HS-5 (cell line): ENCODE measurements at regions not wholly inside any gene's neighbourhood (a gene's known extent, or its start where the extent isn't known, plus 50 kb on each side); places are given as distances from the start of the nearest gene placed in this dataset.

Experiments
- DNase-seq: peaks from one replicate; pipeline ENCODE4 v3.0.0-alpha.2; 2012; ENCODE audit warnings: low read depth

DNA sequence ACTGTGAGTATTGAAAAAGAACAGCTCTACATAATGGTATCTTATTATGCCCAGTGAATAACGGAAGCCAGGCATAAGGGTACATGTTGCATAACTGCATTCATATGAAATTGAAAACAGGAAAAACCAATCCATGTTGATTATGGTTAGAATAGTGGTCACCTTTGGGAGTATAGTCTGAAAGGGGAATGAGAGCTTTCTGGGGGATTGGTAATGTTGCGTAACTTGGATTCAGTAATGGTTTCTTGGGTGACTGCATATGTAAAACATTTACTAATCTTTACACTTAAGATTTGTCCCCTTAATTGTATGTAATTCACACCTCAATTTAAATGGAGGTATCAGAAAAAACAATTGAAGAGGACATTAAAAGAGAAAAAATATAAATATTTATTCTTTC lies 292.1 kb downstream of the LMO4 start:
- DNase-seq, result no peak

DNA sequence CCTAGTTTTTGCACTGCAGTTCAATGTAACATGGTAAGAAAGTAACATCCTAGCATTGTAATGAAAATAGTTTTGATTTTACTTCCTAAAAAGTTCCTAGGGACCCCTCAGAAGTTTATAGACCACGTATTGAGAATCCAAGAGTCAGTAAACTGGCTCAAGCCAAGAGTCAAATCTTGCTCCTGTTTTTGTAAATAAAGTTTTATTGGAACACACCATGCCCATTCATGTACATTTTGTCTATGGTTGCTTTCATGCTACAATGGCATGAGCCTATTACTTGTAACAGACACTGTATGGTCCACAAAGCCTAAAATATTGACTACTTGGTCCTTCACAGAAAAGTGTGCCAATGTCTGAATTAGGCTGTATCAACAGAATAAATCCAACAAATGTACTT lies 301.0 kb downstream of the LMO4 start:
- no peak for DNase-seq

DNA sequence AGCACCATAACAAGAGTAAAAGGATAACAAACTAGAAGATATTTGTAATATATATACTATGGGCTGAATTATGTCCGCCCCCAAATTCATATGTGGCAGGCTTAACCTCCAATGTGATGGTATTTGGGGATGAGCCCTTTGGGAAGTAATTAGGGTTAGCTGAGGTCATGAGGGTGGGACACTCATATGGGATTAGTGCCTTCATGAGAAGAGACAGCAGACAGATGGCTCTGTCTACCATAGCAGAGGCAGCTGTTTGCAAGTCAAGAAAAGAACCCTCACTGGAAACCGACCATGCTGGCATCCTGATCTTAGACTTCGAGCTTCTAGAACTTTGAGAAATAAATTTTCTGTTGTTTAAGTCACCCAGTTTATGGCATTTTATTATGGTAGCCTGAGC lies 303.6 kb downstream of the LMO4 start:
- DNase-seq, result no peak

DNA sequence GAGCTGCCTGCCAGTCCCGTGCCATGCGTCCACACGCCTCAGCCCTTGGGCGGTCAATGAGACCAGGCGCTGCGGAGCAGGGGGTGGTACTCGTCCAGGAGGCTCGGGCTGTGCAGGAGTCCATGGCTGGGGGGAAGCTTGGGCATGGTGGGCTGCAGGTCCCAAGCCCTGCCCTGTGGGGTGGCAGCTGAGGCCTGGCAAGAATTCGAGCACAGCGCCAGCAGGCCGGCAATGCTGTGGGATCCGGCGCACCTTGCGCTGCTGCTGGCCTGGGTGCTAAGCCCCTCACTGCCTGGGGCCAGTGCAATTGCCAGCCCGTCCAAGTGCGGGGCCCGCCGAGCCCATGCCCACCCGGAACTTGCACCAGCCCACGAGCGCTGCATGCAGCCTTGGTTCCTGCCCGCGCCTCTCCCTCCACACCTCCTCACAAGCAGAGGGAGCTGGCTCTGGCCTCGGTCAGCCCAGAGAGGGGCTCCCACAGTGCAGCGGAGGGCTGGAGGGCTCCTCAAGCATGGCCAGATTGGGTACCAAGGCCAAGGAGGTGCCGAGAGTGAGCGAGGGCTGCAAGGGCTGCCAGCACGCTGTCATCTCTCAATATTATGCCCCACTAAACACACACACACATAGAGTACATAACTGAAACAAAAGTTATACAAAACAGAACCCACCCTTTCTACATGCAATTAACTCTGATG lies 307.7 kb downstream of the LMO4 start:
- DNase-seq, result no peak

DNA sequence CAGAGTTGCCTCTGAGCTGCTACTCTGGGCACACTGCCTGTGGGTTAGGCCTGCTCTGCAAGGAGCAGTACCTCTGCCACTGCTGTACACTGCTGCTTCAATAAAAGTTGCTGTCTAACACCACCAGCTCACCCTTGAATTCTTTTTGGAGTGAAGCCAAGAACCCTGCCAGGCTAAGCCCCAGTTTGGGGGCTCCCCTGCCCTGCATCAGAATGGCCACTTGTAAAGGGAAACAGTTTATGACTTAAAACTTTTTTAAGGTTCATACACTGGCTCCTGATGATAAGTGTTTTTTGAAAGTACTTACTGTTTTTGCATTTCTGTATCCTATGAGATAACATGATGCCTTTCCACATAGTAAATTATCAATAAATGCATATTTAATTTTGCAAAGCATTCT lies 310.0 kb downstream of the LMO4 start:
- no peak for DNase-seq

DNA sequence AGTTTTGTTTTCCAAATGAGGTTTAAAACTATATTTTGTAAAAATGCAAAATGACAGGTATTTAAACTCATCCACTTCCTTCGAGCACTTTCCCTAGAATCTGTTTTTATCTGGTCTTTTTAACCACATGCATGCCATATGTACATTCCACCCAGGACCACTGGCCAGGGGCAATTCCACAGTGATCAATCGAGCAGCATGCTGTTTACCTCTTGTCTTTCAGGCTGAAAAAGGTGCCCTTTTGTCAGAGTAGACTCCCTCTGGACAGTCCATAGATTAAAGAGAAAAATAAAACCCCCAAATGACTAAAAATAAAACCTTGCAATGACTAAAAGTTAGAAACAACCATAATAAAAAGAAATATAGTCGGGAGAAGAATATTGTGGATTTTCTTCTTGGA lies 313.3 kb downstream of the LMO4 start:
- no peak for DNase-seq

DNA sequence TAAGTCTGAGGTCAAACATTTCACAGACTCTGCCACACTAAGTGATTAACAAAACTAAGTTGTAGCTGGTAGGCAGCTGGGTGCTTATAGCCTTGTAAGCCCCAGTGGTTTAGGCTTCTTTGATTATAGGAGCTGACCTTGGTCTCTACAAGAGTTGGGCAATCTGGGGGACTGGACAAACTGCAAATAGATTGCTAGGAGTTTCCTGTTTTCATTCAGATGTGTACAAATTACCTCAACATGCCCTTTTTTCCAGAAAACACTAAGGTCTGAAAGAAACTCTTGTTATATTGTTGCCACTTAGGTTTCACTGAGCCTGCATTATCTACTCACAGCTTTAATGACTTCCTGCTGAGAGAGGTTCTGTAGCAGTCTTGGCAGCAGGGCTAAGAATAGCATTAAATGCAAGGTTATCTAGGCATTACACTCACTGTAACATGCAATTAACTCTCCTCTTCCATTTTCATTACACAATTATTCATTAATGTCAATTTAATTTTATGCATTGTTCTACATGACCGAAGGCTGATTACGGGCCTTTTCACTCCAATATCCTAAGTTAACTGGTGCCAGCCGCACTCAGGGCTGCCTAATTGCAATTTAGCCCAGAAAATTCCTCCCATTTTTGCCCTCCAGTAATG lies 314.0 kb downstream of the LMO4 start:
- DNase-seq, result no peak

DNA sequence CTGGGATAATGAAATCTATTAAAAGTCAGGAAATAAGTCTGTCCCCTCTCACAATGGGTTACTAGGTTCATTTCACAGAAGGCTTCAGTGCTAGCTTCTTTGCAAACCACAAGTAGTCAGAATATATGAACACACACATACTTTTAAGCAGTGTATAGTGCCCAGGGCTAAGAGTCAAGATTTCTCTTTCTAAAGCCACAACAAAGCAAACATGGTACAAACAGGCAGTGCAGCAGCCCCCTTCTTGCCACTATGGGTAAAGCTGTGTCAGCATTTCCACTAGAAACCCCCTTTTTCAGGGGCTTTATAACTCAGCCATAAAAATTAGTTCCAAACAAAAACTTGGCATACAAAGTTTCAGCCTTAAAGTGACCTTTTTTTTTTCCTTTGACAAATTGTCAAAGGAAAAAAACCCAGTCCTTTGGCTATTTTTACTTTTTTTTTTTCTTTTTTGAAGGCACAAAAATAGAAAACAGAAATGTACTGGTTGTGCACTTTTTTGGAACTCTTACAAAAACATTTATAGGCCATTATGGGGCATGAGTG lies 315.4 kb downstream of the LMO4 start:
- no peak for DNase-seq

DNA sequence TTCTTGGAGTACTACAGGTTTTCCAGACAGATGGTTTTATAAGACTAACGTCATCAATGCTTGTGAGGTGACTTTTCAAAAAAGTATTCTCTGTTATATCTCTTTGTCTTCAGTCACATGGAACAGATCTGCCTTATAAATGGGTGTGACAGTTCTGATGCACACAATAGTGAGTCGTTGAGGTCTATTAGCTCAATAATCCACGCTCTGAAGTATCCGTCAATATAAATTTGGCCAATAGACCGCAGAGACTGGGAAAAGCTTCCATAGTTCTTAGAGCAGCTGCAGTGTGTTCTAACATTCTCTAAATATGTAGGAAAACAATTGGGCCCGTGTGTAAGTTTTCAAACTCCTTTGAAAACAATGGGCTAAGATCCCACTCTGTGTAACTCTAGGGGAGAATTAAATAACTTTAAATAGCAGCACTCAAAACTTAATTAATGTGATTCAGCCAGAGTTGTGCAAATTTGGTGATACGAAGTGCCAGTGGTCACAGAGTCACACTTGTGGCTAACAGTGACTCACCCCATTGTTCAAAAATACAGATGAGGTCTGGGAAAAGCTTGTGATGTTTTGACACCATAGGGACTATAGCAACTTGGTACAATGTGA lies 316.0 kb downstream of the LMO4 start:
- DNase-seq, result peak; percentile 33

DNA sequence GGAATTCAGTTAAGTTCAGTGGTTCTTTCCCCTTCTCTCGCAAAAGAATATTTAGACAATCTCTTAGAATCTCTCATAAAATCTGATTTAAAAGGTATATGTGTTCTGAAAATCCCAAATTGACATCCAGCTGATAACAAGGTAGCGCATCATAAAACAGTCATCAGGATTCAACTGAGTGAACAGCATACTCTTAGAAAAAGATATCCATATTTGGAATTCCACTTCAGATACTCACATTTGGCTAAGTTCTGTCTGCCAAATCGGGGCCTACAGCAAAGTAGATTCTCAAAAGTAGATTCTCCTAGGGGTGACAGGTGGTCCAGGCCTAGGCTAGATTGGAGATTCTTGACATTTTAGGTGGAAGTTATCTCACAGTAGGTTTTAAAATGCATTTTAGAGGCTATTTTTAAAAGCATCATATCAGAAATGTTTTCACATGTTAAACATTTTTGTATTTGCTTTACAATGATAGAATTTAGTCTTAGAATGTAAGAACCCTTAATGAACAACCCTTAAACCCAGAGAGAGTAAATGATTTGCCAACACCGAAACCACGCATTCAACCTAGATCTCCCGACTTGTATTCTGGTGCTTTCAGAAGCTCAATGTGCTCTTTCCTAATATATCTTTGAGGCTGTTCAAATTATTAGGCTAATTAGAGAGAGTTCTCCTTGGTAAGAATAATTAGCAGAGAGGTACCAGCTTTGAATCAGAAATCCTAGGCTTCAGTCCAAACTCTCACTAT lies 318.9 kb downstream of the LMO4 start:
- no peak for DNase-seq

DNA sequence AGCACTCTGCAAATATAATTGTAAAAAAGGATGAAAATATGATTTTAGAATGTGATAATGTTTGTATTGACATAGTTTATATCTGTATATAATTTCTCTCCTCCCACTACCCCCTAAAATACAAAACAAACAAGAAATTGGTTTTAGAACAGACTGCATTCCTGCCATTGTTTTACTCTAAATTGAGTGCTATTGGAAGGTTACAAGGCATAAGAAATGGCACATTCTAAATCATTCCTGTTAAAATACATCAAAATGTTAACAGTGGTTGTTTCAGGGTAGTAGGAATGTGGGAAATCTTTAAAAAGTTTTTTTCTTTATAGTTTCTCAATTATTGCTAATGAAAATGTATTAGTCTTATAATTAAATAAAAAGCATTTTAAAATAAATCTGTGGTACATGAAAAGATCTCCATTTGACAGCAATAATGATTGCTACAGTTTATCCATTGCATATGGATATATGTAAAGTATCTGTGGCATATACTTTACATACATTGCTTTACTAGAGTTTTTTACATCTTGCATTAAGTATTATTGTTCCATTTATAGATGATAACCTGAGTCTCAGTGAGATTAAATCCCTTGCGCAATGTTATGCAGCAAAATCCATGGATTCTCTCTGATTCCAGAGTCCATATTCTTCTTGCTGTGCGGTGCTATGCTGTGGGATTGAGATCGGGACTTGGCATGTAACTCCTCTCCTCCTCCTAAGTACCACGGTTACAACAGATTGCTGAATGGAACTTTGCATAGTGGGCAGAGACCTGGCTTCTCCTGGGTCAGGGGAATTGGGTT lies 319.8 kb downstream of the LMO4 start:
- DNase-seq, result no peak

DNA sequence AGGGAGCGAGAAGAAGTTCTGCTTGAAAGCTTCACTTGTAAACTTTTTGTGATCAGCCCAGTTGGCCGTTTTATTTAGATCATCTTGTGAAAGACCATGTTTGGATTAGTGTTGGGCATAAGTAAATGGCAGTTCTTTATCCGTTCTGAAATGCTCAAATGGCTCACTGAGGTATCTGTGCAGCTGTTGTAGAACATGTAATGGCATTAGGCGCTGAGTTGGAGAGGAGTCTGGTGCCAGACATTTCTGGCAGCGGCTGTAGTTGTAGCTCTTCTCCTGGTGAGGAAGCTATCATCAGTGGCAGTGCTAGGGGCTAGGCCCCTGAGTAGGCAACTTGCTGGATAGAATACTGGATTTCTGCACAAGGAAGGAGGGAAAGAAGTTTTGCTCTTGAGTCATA lies 321.6 kb downstream of the LMO4 start:
- no peak for DNase-seq

DNA sequence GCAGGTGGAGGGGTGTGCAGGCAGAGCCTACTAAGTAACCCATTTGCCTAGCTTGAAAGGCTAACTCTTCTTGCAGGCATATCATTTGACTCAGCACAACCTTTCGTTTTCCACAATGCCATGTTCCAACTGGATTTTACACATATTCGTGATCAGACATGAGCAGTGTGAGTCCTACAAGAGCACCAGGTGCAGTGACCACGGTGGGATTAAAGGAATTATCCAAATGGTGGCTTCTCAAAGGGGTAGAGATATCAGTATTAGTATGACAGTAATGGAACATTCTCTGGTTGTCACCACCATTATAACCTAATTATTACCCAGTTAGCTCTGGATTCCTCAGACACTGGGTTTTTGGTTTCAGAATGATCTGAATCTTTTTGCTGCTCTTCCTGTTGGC lies 323.5 kb downstream of the LMO4 start:
- DNase-seq, result no peak

DNA sequence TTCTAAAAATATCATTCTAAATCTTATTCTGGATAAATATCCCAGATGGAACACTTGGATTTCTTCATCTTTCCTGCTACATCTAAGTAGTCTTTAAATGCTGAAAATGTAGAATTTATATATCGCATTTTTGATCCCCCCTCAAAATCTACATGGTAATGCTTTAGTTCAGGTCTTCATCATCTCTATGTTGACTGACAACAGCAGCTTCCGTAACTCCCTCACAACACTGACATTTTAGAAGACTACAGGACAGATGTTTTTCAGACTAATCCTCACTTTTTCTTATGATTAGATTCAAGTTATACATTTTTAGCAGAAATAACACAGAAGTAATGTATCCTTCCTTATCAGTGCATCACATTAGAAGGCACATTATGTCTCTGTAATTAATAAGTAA lies 336.5 kb downstream of the LMO4 start:
- no peak for DNase-seq

DNA sequence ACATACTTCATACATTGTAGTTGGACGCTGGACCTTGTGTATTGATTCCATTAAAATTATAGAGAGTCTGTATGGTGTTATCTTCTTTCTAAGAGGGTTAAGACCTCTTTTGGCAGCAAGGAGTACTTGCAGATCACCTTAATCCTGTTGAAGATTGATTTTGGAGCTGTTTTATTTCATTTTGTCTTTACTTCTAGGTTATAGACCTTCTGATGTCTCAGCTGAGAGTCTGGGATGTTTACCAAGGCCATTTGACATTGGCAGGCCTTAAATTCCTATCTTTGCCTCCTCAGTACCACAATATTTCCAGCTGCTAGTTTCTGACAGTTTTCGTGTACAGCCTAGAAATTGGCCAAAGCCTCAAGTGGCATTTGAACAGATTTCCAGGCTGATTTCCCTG lies 338.0 kb downstream of the LMO4 start:
- no peak for DNase-seq

DNA sequence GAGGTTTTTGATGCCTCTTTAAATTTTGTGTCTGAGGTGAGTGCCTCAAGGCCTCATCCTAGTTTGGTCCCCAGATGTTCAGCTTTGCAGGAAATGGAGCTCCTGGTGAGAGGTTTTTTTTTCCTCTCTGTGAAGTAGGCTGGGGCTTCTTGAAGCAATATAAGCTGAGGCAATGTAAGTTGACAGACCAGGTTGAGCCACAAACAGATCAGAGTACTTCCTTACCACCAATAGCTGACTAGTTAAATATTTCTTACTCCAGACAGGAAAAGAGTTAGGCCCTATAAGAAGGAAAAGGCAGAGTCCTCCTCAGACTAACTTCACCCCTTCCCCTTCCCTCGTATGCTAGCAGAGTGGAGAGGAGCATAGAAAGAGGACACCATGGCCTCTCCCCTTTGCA lies 341.0 kb downstream of the LMO4 start:
- DNase-seq, result no peak

DNA sequence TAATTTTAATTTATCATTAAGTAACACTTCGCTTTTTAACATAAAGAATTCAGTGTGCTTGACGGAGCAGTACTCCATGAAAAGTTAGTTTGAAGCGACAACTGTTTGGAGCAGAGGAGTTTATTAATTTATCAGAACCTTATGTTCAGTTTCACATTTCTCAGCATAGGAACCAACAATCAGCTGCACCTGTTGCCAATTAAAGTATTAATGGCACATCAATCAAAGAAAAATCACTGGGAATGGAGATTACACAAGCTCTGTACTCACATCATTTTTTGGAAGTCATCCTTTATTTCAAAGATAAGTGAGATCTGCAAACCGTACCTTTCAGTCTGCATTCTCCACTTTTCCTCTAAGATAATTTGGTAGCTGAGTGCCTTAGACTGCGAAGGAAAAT lies 344.6 kb downstream of the LMO4 start:
- no peak for DNase-seq

DNA sequence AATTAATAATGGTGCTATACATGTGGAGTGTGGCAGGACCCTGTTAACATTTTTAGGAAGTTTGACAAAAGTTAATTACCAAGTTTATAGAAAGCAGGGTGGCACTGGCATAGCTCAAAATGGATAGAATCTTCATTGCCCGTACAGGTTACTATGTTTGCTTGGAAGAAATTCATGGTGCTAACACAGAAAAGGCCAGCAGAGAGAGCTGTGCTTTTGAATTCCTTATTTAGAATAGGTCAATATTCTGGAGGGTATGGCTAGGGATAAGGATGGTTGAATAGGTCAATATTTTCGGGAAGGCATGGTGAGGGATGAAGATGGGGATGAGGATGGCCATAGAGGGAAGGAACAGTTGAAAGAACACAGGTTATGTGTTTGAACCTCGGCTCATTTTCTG lies 345.1 kb downstream of the LMO4 start:
- no peak for DNase-seq

DNA sequence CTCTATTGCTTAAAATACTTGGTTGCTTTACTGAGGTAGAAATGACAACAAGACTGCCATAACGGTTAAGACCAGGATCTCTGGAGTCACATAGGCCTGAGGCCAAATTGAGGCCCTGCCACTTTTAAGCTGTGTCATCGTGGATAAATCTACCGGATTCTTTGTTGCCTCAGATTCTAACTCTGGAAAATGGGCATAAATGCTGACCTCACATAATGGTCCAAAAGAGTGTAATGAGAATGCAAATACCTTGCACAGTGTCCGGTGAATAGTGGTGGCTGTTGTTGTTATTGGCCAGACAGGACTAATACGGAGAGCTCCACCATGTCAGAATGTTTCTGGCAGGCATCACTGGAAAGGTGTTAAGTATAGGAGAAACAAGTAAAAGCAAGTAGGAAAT lies 346.1 kb downstream of the LMO4 start:
- DNase-seq, result no peak

DNA sequence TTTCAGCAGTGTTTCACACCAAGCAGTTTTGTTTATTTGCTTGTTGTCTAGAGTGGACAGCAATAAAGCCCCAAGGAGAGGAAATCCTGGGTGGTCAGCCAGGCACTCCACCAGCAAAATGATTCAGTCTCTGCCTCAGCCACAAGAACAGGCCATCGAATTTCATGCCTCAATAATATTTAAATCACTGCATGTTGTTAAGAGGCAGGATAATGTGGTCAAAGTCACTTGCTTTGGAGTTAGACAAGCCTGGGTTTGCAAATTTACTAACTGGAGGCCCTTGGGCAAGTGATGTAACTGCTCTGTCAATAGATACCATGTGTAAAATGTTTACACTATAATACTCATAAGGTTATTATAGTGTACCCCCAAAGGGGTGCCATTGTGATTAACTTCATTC lies 349.6 kb downstream of the LMO4 start:
- no peak for DNase-seq

DNA sequence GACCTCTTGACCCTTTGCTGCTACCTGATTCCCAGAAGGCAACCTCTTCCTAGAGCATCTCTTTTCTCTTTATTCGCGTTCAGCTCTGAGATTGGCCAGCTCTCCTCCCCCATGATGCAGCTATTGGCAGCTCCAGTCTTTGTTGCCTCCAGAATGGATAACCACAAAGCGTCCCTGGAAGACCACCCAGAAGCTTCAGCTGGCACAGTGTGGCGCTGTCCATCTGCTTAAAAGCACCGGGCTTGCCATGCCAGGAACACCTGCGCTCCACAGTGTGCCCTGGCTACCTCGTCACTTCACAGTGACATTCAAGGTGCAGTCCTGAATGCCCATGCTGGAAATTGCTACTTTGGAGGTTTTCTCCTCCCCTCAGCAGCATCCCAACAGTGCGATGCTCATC lies 353.9 kb downstream of the LMO4 start:
- DNase-seq, result no peak
